ENCODE measurements at regions not wholly inside any gene's neighbourhood (a gene's known extent, or its start where the extent isn't known, plus 50 kb on each side); places are given as distances from the start of the nearest gene placed in this dataset.

DNA sequence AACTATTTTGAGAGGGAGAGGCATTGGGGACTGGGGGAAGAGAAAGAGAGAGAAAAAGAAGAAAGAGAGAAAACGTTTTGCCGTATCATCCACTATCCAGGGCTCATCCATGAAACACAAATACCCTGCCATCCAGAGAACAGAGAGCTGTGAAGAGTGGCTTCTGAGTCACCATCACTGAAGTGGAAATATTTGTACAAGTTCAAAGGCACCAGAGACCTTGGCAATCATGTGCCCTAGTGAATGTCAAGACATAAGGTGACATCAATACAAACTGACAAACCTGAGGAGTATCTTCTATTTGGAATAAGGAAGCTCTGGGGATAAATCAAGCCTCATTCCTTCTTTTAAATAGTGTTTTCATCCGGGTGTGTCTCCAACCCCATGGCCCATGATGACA is 197.2 kb upstream of the PROX1 start:
- H3K36me3 Mint-ChIP-seq = no peaks in the 10 kb centered on the region
- ChIA-PET POLR2A (no interaction called here), CTCF (no interaction called here)
- no peak for DNase-seq (ENCODE audit: low spot score)
- H3K27me3 Mint-ChIP-seq (ENCODE audit: low read depth) = no peaks in the 10 kb centered on the region
- 0 out of 2 replicates have a peak, but pooled peaks cover 2% of the 10 kb centered on the region for H3K4me1 Mint-ChIP-seq
- TF ChIP-seq, protein P1, sequence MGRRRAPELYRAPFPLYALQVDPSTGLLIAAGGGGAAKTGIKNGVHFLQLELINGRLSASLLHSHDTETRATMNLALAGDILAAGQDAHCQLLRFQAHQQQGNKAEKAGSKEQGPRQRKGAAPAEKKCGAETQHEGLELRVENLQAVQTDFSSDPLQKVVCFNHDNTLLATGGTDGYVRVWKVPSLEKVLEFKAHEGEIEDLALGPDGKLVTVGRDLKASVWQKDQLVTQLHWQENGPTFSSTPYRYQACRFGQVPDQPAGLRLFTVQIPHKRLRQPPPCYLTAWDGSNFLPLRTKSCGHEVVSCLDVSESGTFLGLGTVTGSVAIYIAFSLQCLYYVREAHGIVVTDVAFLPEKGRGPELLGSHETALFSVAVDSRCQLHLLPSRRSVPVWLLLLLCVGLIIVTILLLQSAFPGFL (CRISPR knock-in tag; IDR thresholded peaks at IDR 0.05; ENCODE audit: borderline replicate concordance) = no peak
- TF ChIP-seq NFYB (CRISPR knock-in tag; conservative IDR thresholded peaks at IDR 0.05; ENCODE audit: low read depth) (no peak), TP53 (CRISPR knock-in tag; IDR thresholded peaks at IDR 0.05) (no peak), TEAD4 (CRISPR knock-in tag; IDR thresholded peaks at IDR 0.05) (no peak), CREM (CRISPR knock-in tag; IDR thresholded peaks at IDR 0.05) (no peak)
- TF ChIP-seq, protein P2, sequence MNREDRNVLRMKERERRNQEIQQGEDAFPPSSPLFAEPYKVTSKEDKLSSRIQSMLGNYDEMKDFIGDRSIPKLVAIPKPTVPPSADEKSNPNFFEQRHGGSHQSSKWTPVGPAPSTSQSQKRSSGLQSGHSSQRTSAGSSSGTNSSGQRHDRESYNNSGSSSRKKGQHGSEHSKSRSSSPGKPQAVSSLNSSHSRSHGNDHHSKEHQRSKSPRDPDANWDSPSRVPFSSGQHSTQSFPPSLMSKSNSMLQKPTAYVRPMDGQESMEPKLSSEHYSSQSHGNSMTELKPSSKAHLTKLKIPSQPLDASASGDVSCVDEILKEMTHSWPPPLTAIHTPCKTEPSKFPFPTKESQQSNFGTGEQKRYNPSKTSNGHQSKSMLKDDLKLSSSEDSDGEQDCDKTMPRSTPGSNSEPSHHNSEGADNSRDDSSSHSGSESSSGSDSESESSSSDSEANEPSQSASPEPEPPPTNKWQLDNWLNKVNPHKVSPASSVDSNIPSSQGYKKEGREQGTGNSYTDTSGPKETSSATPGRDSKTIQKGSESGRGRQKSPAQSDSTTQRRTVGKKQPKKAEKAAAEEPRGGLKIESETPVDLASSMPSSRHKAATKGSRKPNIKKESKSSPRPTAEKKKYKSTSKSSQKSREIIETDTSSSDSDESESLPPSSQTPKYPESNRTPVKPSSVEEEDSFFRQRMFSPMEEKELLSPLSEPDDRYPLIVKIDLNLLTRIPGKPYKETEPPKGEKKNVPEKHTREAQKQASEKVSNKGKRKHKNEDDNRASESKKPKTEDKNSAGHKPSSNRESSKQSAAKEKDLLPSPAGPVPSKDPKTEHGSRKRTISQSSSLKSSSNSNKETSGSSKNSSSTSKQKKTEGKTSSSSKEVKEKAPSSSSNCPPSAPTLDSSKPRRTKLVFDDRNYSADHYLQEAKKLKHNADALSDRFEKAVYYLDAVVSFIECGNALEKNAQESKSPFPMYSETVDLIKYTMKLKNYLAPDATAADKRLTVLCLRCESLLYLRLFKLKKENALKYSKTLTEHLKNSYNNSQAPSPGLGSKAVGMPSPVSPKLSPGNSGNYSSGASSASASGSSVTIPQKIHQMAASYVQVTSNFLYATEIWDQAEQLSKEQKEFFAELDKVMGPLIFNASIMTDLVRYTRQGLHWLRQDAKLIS (CRISPR knock-in tag; IDR thresholded peaks at IDR 0.05; ENCODE audit: borderline replicate concordance) = no peak
- TF ChIP-seq, protein P3, sequence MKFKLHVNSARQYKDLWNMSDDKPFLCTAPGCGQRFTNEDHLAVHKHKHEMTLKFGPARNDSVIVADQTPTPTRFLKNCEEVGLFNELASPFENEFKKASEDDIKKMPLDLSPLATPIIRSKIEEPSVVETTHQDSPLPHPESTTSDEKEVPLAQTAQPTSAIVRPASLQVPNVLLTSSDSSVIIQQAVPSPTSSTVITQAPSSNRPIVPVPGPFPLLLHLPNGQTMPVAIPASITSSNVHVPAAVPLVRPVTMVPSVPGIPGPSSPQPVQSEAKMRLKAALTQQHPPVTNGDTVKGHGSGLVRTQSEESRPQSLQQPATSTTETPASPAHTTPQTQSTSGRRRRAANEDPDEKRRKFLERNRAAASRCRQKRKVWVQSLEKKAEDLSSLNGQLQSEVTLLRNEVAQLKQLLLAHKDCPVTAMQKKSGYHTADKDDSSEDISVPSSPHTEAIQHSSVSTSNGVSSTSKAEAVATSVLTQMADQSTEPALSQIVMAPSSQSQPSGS (CRISPR knock-in tag; IDR thresholded peaks at IDR 0.05; ENCODE audit: borderline replicate concordance, low read depth) = no peak
- TF ChIP-seq, protein P4, sequence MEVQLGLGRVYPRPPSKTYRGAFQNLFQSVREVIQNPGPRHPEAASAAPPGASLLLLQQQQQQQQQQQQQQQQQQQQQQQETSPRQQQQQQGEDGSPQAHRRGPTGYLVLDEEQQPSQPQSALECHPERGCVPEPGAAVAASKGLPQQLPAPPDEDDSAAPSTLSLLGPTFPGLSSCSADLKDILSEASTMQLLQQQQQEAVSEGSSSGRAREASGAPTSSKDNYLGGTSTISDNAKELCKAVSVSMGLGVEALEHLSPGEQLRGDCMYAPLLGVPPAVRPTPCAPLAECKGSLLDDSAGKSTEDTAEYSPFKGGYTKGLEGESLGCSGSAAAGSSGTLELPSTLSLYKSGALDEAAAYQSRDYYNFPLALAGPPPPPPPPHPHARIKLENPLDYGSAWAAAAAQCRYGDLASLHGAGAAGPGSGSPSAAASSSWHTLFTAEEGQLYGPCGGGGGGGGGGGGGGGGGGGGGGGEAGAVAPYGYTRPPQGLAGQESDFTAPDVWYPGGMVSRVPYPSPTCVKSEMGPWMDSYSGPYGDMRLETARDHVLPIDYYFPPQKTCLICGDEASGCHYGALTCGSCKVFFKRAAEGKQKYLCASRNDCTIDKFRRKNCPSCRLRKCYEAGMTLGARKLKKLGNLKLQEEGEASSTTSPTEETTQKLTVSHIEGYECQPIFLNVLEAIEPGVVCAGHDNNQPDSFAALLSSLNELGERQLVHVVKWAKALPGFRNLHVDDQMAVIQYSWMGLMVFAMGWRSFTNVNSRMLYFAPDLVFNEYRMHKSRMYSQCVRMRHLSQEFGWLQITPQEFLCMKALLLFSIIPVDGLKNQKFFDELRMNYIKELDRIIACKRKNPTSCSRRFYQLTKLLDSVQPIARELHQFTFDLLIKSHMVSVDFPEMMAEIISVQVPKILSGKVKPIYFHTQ (CRISPR knock-in tag; IDR thresholded peaks at IDR 0.05) = no peak
- TF ChIP-seq, protein P5, sequence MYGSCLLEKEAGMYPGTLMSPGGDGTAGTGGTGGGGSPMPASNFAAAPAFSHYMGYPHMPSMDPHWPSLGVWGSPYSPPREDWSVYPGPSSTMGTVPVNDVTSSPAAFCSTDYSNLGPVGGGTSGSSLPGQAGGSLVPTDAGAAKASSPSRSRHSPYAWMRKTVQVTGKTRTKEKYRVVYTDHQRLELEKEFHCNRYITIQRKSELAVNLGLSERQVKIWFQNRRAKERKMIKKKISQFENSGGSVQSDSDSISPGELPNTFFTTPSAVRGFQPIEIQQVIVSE (CRISPR knock-in tag; IDR thresholded peaks at IDR 0.05; ENCODE audit: borderline replicate concordance) = no peak
- H3K9me3 Mint-ChIP-seq = no peaks in the 10 kb centered on the region
- no peak for ATAC-seq
- no peak overlapping the region for H3K27ac Mint-ChIP-seq
- no peak overlapping the region for H3K4me3 Mint-ChIP-seq

DNA sequence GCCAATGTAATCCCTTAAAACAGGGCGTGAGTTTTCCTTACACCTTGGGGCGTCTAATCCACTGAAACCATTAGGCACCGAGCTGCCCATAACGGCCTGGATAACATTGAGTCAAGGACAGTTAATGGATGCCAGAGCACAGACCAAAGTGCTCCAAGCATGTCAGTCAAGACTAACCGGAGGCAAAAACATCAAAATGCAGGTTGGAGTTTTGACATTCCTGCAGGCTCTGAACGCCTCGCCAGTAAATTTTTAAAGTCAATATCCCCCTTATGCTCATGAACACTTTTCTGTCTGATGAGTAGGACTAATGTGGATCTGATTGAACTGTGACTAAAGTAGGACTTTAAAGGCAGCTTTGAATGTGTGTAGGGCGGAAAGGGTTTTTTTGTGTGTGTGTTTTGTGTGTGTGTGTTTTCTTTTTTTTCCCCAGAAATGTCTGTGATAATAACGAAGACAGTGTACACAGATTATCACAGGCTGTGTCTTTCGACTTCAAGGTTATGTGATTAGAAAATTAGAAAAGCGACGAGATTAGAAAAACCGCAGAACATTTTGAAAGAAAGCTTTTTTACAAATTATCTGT is 194.2 kb upstream of the PROX1 start:
- POLR2A ChIA-PET = no interaction called here
- no peak for ATAC-seq
- H3K4me3 Mint-ChIP-seq = no peak overlapping the region
- CTCF ChIA-PET = no interaction called here
- H3K27ac Mint-ChIP-seq = no peak overlapping the region
- H3K9me3 Mint-ChIP-seq = no peaks in the 10 kb centered on the region
- no peaks in the 10 kb centered on the region for H3K36me3 Mint-ChIP-seq
- no peaks in the 10 kb centered on the region for H3K27me3 Mint-ChIP-seq (ENCODE audit: low read depth)
- DNase-seq (ENCODE audit: low spot score) = no peak
- 0 out of 2 replicates have a peak, but pooled peaks cover 2% of the 10 kb centered on the region for H3K4me1 Mint-ChIP-seq
- TF ChIP-seq, protein P6, sequence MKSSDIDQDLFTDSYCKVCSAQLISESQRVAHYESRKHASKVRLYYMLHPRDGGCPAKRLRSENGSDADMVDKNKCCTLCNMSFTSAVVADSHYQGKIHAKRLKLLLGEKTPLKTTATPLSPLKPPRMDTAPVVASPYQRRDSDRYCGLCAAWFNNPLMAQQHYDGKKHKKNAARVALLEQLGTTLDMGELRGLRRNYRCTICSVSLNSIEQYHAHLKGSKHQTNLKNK (CRISPR knock-in tag; IDR thresholded peaks at IDR 0.05) = no peak
- no peak for TF ChIP-seq ZNF423 (CRISPR knock-in tag; IDR thresholded peaks at IDR 0.05)
- TF ChIP-seq, protein P7, sequence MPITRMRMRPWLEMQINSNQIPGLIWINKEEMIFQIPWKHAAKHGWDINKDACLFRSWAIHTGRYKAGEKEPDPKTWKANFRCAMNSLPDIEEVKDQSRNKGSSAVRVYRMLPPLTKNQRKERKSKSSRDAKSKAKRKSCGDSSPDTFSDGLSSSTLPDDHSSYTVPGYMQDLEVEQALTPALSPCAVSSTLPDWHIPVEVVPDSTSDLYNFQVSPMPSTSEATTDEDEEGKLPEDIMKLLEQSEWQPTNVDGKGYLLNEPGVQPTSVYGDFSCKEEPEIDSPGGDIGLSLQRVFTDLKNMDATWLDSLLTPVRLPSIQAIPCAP (CRISPR knock-in tag; IDR thresholded peaks at IDR 0.05) = no peak
- no peak for TF ChIP-seq GRHL2 (CRISPR knock-in tag; IDR thresholded peaks at IDR 0.05; ENCODE audit: insufficient replicate concordance, severe bottlenecking)
- TF ChIP-seq ETV6 (CRISPR knock-in tag; IDR thresholded peaks at IDR 0.05) = no peak
- no peak for TF ChIP-seq PRRX2 (CRISPR knock-in tag; IDR thresholded peaks at IDR 0.05)
- no peak for TF ChIP-seq IRF2 (CRISPR knock-in tag; IDR thresholded peaks at IDR 0.05; ENCODE audit: borderline replicate concordance, low read depth)
- TF ChIP-seq, protein P8, sequence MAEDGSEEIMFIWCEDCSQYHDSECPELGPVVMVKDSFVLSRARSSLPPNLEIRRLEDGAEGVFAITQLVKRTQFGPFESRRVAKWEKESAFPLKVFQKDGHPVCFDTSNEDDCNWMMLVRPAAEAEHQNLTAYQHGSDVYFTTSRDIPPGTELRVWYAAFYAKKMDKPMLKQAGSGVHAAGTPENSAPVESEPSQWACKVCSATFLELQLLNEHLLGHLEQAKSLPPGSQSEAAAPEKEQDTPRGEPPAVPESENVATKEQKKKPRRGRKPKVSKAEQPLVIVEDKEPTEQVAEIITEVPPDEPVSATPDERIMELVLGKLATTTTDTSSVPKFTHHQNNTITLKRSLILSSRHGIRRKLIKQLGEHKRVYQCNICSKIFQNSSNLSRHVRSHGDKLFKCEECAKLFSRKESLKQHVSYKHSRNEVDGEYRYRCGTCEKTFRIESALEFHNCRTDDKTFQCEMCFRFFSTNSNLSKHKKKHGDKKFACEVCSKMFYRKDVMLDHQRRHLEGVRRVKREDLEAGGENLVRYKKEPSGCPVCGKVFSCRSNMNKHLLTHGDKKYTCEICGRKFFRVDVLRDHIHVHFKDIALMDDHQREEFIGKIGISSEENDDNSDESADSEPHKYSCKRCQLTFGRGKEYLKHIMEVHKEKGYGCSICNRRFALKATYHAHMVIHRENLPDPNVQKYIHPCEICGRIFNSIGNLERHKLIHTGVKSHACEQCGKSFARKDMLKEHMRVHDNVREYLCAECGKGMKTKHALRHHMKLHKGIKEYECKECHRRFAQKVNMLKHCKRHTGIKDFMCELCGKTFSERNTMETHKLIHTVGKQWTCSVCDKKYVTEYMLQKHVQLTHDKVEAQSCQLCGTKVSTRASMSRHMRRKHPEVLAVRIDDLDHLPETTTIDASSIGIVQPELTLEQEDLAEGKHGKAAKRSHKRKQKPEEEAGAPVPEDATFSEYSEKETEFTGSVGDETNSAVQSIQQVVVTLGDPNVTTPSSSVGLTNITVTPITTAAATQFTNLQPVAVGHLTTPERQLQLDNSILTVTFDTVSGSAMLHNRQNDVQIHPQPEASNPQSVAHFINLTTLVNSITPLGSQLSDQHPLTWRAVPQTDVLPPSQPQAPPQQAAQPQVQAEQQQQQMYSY (CRISPR knock-in tag; IDR thresholded peaks at IDR 0.05) = no peak
- TF ChIP-seq GTF2I (CRISPR knock-in tag; conservative IDR thresholded peaks at IDR 0.05) = no peak
- TF ChIP-seq, protein P9, sequence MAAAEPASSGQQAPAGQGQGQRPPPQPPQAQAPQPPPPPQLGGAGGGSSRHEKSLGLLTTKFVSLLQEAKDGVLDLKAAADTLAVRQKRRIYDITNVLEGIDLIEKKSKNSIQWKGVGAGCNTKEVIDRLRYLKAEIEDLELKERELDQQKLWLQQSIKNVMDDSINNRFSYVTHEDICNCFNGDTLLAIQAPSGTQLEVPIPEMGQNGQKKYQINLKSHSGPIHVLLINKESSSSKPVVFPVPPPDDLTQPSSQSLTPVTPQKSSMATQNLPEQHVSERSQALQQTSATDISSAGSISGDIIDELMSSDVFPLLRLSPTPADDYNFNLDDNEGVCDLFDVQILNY (CRISPR knock-in tag; IDR thresholded peaks at IDR 0.05) = no peak
